ENCODE measurements at regions not wholly inside any gene's neighbourhood (a gene's known extent, or its start where the extent isn't known, plus 50 kb on each side); places are given as distances from the start of the nearest gene placed in this dataset.
"Not testable (repeated sequence)": the region's sequence is repeated elsewhere in the genome, so short reads cannot be mapped to it uniquely, and the experiment has no call there.

GRCh38 chr6:155538708-155539390 is 83.2 kb upstream of the NOX3 start:
- no peak for DNase-seq
- Histone ChIP-seq H3K36me3 (no peaks in the 10 kb centered on the region), H3K4me3 (no peak overlapping the region), H3K9me3 (peaks cover 0 to 11% (median 0%) of the 10 kb centered on the region in 4 donors), H3K27me3 (no peaks in the 10 kb centered on the region), H3K4me1 (no peaks in the 10 kb centered on the region), H3K27ac (no peak overlapping the region)
- TF ChIP-seq EP300 (IDR thresholded peaks at IDR 0.05) (no peak), POLR2AphosphoS5 (IDR thresholded peaks at IDR 0.05) (no peak), POLR2A (IDR thresholded peaks at IDR 0.05) (no peak), CTCF (IDR thresholded peaks at IDR 0.05) (no peak)
- WGBS, 5 donors = 69 to 85% (median 84%) methylated on average over 3 of the region's 3 CpGs
- intact Hi-C loops (cut with DNase I; ENCODE audit: low total_unique reads) = no loop called here

GRCh38 chr6:155534678-155535077 is 79.0 kb upstream of the NOX3 start:
- DNase-seq = no peak
- Histone ChIP-seq H3K4me3 (no peak overlapping the region), H3K4me1 (peaks cover 0 to 7% (median 1%) of the 10 kb centered on the region in 4 donors), H3K27ac (no peak overlapping the region), H3K36me3 (no peaks in the 10 kb centered on the region), H3K27me3 (no peaks in the 10 kb centered on the region), H3K9me3 (peaks cover 0 to 17% (median 0%) of the 10 kb centered on the region in 4 donors)
- WGBS, 5 donors = 91 to 99% (median 98%) methylated on average over 2 of the region's 2 CpGs
- TF ChIP-seq EP300 (IDR thresholded peaks at IDR 0.05) = no peak
- TF ChIP-seq CTCF (IDR thresholded peaks at IDR 0.05) = no peak
- no peak for TF ChIP-seq POLR2AphosphoS5 (IDR thresholded peaks at IDR 0.05)
- no peak for TF ChIP-seq POLR2A (IDR thresholded peaks at IDR 0.05)
- intact Hi-C loops (cut with DNase I; ENCODE audit: low total_unique reads) = no loop called here

GRCh38 chr6:155530219-155530834 is 74.7 kb upstream of the NOX3 start:
- peaks cover 0 to 22% (median 13%) of the 10 kb centered on the region in 4 donors for H3K4me1 ChIP-seq
- no peaks in the 10 kb centered on the region for H3K36me3 ChIP-seq
- WGBS, 5 donors = 37 to 40% (median 39%) methylated on average over 4 of the region's 4 CpGs
- peaks cover 0 to 12% (median 0%) of the 10 kb centered on the region in 4 donors for H3K9me3 ChIP-seq
- DNase-seq = peak in 1 of 2 donors; percentile 68
- H3K4me3 ChIP-seq = no peak overlapping the region
- intact Hi-C loops (cut with DNase I; ENCODE audit: low total_unique reads) = no loop called here
- no peaks in the 10 kb centered on the region for H3K27me3 ChIP-seq
- H3K27ac ChIP-seq = no peak overlapping the region
- TF ChIP-seq CTCF (IDR thresholded peaks at IDR 0.05) (peak in 5 of 7 experiments; percentile 19 to 57 (median 45)), POLR2A (IDR thresholded peaks at IDR 0.05) (no peak)

GRCh38 chr6:155529814-155530213 is 74.2 kb upstream of the NOX3 start:
- WGBS, 5 donors = 90 to 98% (median 96%) methylated on average over 7 of the region's 7 CpGs
- H3K36me3 ChIP-seq; H3K9me3 ChIP-seq; intact Hi-C loops (cut with DNase I; ENCODE audit: low total_unique reads); H3K4me3 ChIP-seq; H3K27me3 ChIP-seq; DNase-seq: not testable (repeated sequence)
- Histone ChIP-seq H3K4me1 (peaks cover 0 to 22% (median 13%) of the 10 kb centered on the region in 4 donors), H3K27ac (peak overlapping the region in 2 of 5 donors; percentile 12 to 48)

- intact Hi-C loops (cut with DNase I; ENCODE audit: low total_unique reads) = no loop called here
- H3K27me3 ChIP-seq = no peaks in the 10 kb centered on the region
These were observed 73.4 kb upstream of the NOX3 start for GRCh38 chr6:155528982-155529453.

More at GRCh38 chr6:155528982-155529453, 73.4 kb upstream of the NOX3 start:
- Histone ChIP-seq H3K27ac (peak overlapping the region in 3 of 5 donors; percentile 12 to 48 (median 17)), H3K9me3 (peaks cover 0 to 8% (median 0%) of the 10 kb centered on the region in 4 donors), H3K36me3 (no peaks in the 10 kb centered on the region), H3K4me3 (no peak overlapping the region), H3K4me1 (peaks cover 0 to 22% (median 13%) of the 10 kb centered on the region in 4 donors)
- TF ChIP-seq POLR2AphosphoS5 (IDR thresholded peaks at IDR 0.05) (peak in 2 of 3 donors; percentile 42 to 70), EP300 (IDR thresholded peaks at IDR 0.05) (no peak)
- 38 to 84% (median 58%) methylated on average over 2 of the region's 2 CpGs for WGBS, 5 donors
- DNase-seq = peak in 1 of 2 donors; percentile 64

Measured in stomach (tissue), 8 donors.